GM12865 (cell line): ENCODE measurements at regions not wholly inside any gene's neighbourhood (a gene's known extent, or its start where the extent isn't known, plus 50 kb on each side); places are given as distances from the start of the nearest gene placed in this dataset.

Experiments used
- DNase-seq: peaks from one replicate; pipeline ENCODE4 v3.0.0; 2010; ENCODE audit warnings: low read depth
- H3K4me3 ChIP-seq: 2 replicates; pipeline ENCODE4 v1.5.1; 2011; ENCODE audit warnings: mild to moderate bottlenecking, low read depth, low read length, control low read depth
- TF ChIP-seq, protein P1 (sequence below): IDR thresholded peaks from 2 replicates; pipeline ENCODE4 v1.5.1; 2011; ENCODE audit warnings: low read length, control low read depth, low read depth, inconsistent platforms; ENCODE audit not compliant: insufficient read depth; ENCODE audit errors: missing control alignments

DNA sequence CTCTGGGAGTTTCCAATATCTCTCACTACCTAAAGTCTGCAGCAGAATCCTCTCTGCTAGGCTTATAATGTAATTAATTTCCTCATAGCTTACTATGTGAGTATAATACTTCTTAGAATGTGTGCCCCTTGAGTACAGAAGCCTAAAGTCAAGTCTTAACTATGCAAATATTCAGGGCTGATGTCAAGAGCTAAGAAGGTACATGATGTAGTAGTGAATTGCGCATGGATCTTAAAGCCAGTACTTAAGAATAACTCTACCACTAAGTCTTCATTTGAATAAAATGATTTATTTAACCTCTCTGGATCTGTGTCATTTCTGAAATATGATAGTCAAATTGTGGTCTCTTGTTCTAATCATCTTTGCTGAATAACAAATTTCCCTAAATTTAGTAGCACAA lies 442.9 kb downstream of the DTWD2 start:
- H3K4me3 ChIP-seq, result no peak overlapping the region
- TF ChIP-seq, protein P1, sequence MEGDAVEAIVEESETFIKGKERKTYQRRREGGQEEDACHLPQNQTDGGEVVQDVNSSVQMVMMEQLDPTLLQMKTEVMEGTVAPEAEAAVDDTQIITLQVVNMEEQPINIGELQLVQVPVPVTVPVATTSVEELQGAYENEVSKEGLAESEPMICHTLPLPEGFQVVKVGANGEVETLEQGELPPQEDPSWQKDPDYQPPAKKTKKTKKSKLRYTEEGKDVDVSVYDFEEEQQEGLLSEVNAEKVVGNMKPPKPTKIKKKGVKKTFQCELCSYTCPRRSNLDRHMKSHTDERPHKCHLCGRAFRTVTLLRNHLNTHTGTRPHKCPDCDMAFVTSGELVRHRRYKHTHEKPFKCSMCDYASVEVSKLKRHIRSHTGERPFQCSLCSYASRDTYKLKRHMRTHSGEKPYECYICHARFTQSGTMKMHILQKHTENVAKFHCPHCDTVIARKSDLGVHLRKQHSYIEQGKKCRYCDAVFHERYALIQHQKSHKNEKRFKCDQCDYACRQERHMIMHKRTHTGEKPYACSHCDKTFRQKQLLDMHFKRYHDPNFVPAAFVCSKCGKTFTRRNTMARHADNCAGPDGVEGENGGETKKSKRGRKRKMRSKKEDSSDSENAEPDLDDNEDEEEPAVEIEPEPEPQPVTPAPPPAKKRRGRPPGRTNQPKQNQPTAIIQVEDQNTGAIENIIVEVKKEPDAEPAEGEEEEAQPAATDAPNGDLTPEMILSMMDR, result no peak
- no peak for DNase-seq

DNA sequence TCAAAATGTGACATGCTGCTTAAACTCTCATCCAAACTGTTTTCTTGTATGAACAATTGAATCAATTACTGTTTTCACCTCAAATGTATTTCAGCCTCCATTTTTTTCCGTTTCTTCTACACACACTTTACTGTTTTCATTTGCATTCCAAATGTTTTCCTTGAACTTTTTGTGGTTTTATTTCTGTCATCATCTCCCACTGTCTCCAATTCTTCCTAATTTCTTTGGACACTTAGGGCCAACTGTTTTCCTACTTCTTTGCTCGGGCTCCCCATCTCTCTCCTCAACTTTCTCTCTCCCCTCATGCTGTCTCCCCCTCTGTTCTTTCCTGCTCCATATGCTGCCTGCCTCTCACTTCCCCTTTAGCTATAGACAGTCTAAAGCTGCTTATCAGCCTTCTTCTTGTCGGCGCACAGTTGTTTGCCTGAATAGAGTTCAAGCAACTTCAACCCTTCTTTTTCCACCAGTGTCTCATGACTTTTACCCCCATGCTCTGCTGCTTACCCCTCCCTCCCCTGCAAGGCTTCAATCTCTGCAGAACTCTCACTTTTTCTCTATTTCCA lies 443.4 kb downstream of the DTWD2 start:
- TF ChIP-seq, protein P1, result no peak
- no peak for DNase-seq
- H3K4me3 ChIP-seq, result no peak overlapping the region

DNA sequence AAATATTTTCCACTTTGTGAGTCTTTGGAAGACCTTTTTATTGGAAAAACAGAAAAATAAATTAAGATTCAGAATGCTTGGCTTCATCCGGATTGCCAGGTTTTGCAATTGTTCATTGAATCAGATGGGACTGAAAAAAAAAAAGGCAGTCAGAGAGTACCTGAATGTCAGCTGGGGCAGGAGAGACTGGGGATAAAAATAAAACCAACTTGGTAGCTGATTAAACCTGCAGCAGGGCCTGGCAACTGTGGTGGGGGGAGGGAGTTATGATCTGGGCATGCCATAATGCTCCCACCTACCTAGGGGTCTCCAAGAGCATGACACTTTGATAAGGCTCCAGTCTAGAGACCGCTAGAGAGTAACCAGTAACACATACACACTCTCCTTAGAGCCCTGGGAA lies 454.4 kb downstream of the DTWD2 start:
- no peak for DNase-seq
- no peak overlapping the region for H3K4me3 ChIP-seq
- TF ChIP-seq, protein P1, result no peak

DNA sequence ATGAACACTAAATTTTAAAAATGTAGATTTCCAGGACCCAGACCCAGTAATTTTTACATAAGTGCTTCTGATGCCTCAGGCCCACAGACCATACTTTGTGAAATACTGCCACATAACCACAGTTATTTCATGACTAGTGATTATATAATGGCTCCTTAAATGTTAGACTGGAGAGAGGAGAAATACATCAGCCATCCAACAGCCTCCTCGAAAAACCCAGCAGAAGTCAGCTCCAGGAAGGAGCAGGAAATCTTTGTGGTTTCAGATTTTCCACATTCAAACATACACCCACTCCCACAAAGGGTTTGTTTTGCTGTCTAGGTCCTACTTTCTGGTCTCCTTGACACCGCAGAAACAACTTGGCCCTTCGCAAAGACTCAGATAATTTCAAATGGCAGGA lies 455.2 kb downstream of the DTWD2 start:
- no peak overlapping the region for H3K4me3 ChIP-seq
- no peak for DNase-seq
- TF ChIP-seq, protein P1, result no peak

DNA sequence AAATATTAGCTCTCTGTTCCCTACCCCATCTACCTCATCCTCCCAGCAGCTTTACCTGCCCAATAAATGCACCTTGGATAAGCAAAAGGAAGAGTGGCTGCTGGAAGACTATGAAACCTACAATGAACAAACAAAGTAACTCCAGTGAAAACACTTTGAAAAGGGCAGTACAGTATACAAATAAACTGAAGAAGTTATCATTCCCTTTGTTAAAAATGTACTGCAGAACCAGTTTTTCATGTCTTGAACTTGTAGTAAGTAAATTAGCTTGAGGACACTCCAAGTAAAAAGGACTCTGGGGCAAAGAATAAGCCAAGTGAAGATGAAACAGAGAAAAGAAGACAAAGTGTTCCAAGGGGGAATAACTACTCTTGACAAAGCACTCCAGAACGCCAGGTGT lies 457.1 kb downstream of the DTWD2 start:
- no peak overlapping the region for H3K4me3 ChIP-seq
- TF ChIP-seq, protein P1, result no peak
- DNase-seq, result no peak

DNA sequence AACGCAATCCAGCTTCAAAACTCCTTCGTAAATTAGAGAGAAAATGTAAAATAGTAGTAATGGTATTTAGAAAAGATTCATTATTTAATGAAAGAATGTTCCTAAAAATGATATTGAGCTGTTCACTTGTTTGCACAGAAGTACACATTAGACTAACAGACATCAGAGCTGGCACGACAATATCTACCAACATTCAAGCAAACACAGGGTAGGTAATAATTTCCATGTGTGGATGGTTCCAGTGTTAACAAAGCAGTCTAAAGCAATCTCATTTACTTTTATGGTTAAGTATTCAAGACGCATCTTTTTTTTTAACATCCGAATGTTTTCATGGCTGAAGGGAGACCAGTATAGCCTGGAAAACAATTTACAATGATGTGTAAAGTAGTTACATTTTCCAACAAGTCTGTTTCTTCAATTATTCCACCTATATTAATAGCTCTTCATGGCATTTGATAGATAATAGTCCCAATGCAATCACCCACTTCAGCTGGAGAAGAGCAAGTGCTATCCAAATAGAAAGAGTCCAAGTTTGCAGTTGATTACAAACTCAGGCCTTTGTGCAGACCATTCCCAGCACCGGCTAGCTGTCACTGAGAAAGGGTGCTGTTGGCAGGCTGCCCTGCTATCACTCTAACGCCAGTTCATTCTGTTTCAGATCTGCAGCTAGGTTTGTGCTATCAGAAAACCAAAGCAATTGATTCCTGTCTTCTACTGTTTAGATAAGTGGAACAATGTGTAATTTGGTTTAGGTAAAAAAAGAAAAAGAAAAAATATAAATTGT lies 458.8 kb downstream of the DTWD2 start:
- no peak overlapping the region for H3K4me3 ChIP-seq
- TF ChIP-seq, protein P1, result no peak
- DNase-seq, result no peak

DNA sequence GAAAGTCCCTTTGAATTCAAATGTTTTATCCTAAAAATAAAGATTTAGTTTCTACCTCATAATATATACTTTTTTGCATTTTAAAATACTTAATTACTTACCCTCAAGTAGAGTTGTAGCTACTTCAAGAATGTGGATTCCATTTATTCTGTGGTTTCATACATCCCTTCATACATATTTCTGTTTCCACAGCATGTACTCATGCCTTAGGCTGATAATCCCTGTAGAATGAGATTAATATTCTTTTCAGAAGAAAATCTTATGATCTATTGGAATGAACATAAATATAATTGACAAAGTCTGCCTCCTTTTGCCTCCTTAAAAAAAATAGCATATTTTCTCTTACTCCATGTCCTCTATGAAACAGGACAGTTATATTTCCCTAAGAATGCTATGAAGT lies 465.7 kb downstream of the DTWD2 start:
- no peak for DNase-seq
- TF ChIP-seq, protein P1, result no peak
- no peak overlapping the region for H3K4me3 ChIP-seq
